ENCODE measurements at regions not wholly inside any gene's neighbourhood (a gene's known extent, or its start where the extent isn't known, plus 50 kb on each side); places are given as distances from the start of the nearest gene placed in this dataset.

DNA sequence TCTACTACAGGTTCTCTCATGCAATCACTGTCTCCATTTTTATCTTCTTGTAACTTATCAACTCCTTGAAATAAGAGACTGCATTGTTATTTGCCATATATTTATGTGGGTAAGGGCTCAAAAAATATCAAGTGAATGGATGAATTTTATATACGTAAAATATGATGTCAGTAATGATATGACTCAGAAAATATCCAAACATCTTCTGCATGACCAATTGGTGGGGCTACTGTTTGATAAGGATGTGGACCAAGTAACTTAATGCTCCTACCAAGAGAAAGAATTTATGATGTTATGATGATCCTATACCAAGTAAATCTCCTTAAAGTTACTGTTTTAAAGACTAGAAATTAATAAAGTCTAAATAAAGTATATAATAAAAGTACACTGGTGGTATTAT lies 103.7 kb downstream of the OGFRL1 start:
- no peak overlapping the region for H2BK5ac ChIP-seq (ENCODE audit: low read depth, low read length, poor library complexity)
- no peak overlapping the region for H3K4me3 ChIP-seq (ENCODE audit: low read depth, low read length)
- H4K8ac ChIP-seq (ENCODE audit: low read depth, low read length): no peak overlapping the region
- H3K27me3 ChIP-seq (ENCODE audit: insufficient read depth, low read length): no peaks in the 10 kb centered on the region
- H3K9me3 ChIP-seq (ENCODE audit: insufficient read depth, low read depth, low read length): no peaks in the 10 kb centered on the region
- no peak overlapping the region for H3K18ac ChIP-seq (ENCODE audit: low read length)
- H3K79me2 ChIP-seq (ENCODE audit: control insufficient read depth, insufficient read depth, low read length, poor library complexity): no peaks in the 10 kb centered on the region
- H3K9ac ChIP-seq (ENCODE audit: low read length): no peak overlapping the region
- H4K91ac ChIP-seq (ENCODE audit: low read depth, low read length): no peak overlapping the region
- H3K79me1 ChIP-seq (ENCODE audit: low read length): no peaks in the 10 kb centered on the region
- H2BK120ac ChIP-seq (ENCODE audit: insufficient read depth, low read length, poor library complexity): no peak overlapping the region
- H2AFZ ChIP-seq (ENCODE audit: insufficient read depth, low read length, poor library complexity): no peak overlapping the region
- no peak overlapping the region for H3K4me2 ChIP-seq (ENCODE audit: low read length)
- no peak overlapping the region for H4K12ac ChIP-seq (ENCODE audit: low read depth, low read length)
- H3K36me3 ChIP-seq (ENCODE audit: control insufficient read depth in 1 of 2, insufficient read depth in 2 of 2, low read length in 2 of 2): peaks cover 1 to 7% of the 10 kb centered on the region in 2 experiments
- no peak overlapping the region for H2BK12ac ChIP-seq (ENCODE audit: low read length)
- no peak for DNase-seq
- H2AK5ac ChIP-seq (ENCODE audit: low read length): no peak overlapping the region
- no CpG with 5 or more reads among the region's 1 CpG for whole genome bisulfite sequencing (ENCODE audit: extremely low coverage, insufficient coverage, insufficient read length)
- peaks cover 2% of the 10 kb centered on the region in 2 experiments for H3K4me1 ChIP-seq (ENCODE audit: control insufficient read depth in 1 of 2, insufficient read depth in 2 of 2, low read length in 2 of 2)
- H3K4ac ChIP-seq (ENCODE audit: low read depth, low read length): no peak overlapping the region
- H3K14ac ChIP-seq (ENCODE audit: low read length): no peak overlapping the region
- H3K23ac ChIP-seq (ENCODE audit: low read length): no peak overlapping the region
- H3K27ac ChIP-seq (ENCODE audit: low read depth, low read length): no peak overlapping the region

DNA sequence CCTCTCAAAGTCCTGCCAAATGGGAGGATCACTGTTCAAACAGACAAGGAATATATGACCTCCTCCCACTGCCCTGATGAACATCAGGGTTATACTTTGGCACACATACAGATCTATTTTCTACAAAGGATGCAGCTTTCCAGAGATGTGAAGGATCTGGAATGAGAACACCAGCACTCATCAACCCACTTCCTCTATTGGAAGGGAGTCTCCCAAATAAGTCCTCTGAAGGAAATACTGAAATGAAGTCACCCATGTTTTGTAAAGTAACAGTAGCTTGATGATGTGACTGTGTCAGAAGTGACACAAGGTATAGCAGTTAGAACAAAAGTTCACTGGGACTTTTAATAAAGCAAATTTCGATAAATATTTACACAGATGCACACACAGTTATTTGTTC lies 104.9 kb downstream of the OGFRL1 start:
- peaks cover 2% of the 10 kb centered on the region in 2 experiments for H3K4me1 ChIP-seq (ENCODE audit: control insufficient read depth in 1 of 2, insufficient read depth in 2 of 2, low read length in 2 of 2)
- no peak overlapping the region for H2BK120ac ChIP-seq (ENCODE audit: insufficient read depth, low read length, poor library complexity)
- H2BK5ac ChIP-seq (ENCODE audit: low read depth, low read length, poor library complexity): no peak overlapping the region
- no peak overlapping the region for H2BK12ac ChIP-seq (ENCODE audit: low read length)
- no peak overlapping the region for H4K12ac ChIP-seq (ENCODE audit: low read depth, low read length)
- H3K18ac ChIP-seq (ENCODE audit: low read length): no peak overlapping the region
- H3K23ac ChIP-seq (ENCODE audit: low read length): no peak overlapping the region
- peaks cover 1 to 10% of the 10 kb centered on the region in 2 experiments for H3K36me3 ChIP-seq (ENCODE audit: control insufficient read depth in 1 of 2, insufficient read depth in 2 of 2, low read length in 2 of 2)
- H3K14ac ChIP-seq (ENCODE audit: low read length): no peak overlapping the region
- no peak overlapping the region for H2AK5ac ChIP-seq (ENCODE audit: low read length)
- no peak overlapping the region for H3K4me3 ChIP-seq (ENCODE audit: low read depth, low read length)
- no peak overlapping the region for H3K27ac ChIP-seq (ENCODE audit: low read depth, low read length)
- H3K9ac ChIP-seq (ENCODE audit: low read length): no peak overlapping the region
- no CpG with 5 or more reads among the region's 1 CpG for WGBS (ENCODE audit: extremely low coverage, insufficient coverage, insufficient read length)
- no peak overlapping the region for H4K91ac ChIP-seq (ENCODE audit: low read depth, low read length)
- H3K4me2 ChIP-seq (ENCODE audit: low read length): no peak overlapping the region
- H3K9me3 ChIP-seq (ENCODE audit: insufficient read depth, low read depth, low read length): no peaks in the 10 kb centered on the region
- no peaks in the 10 kb centered on the region for H3K79me1 ChIP-seq (ENCODE audit: low read length)
- no peak for DNase-seq
- no peak overlapping the region for H2AFZ ChIP-seq (ENCODE audit: insufficient read depth, low read length, poor library complexity)
- H4K8ac ChIP-seq (ENCODE audit: low read depth, low read length): no peak overlapping the region
- no peaks in the 10 kb centered on the region for H3K27me3 ChIP-seq (ENCODE audit: insufficient read depth, low read length)
- no peak overlapping the region for H3K4ac ChIP-seq (ENCODE audit: low read depth, low read length)
- H3K79me2 ChIP-seq (ENCODE audit: control insufficient read depth, insufficient read depth, low read length, poor library complexity): no peaks in the 10 kb centered on the region

DNA sequence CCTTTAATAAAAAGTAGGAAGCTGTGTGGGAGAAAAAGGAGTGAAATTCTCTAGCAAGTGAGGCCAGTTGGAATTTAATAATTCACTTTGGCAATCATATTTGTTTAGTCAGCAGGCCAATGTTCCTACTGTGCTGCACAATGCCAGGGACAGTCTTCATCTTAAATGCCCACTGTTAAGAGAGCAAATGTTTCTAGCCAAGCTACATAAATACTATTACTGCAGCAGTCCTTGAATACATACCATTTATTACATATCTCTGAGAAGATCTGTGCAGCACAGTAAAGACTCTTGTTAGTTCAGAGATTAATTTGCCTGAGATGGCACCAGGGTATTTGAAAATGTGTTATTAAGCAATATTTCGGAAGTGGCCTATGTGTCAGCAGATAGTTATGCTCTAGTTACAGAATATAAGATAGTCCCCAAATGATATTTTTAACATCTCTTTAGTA lies 105.4 kb downstream of the OGFRL1 start:
- no CpG with 5 or more reads among the region's 1 CpG for WGBS (ENCODE audit: extremely low coverage, insufficient coverage, insufficient read length)
- H3K79me2 ChIP-seq (ENCODE audit: control insufficient read depth, insufficient read depth, low read length, poor library complexity): no peaks in the 10 kb centered on the region
- no peak overlapping the region for H4K12ac ChIP-seq (ENCODE audit: low read depth, low read length)
- H3K27me3 ChIP-seq (ENCODE audit: insufficient read depth, low read length): no peaks in the 10 kb centered on the region
- H3K4me2 ChIP-seq (ENCODE audit: low read length): no peak overlapping the region
- H2AFZ ChIP-seq (ENCODE audit: insufficient read depth, low read length, poor library complexity): no peak overlapping the region
- no peaks in the 10 kb centered on the region for H3K79me1 ChIP-seq (ENCODE audit: low read length)
- H2AK5ac ChIP-seq (ENCODE audit: low read length): no peak overlapping the region
- H3K4me3 ChIP-seq (ENCODE audit: low read depth, low read length): no peak overlapping the region
- no peaks in the 10 kb centered on the region for H3K9me3 ChIP-seq (ENCODE audit: insufficient read depth, low read depth, low read length)
- H2BK5ac ChIP-seq (ENCODE audit: low read depth, low read length, poor library complexity): no peak overlapping the region
- peaks cover 1 to 10% of the 10 kb centered on the region in 2 experiments for H3K36me3 ChIP-seq (ENCODE audit: control insufficient read depth in 1 of 2, insufficient read depth in 2 of 2, low read length in 2 of 2)
- peaks cover 2% of the 10 kb centered on the region in 2 experiments for H3K4me1 ChIP-seq (ENCODE audit: control insufficient read depth in 1 of 2, insufficient read depth in 2 of 2, low read length in 2 of 2)
- no peak overlapping the region for H3K18ac ChIP-seq (ENCODE audit: low read length)
- no peak overlapping the region for H3K14ac ChIP-seq (ENCODE audit: low read length)
- DNase-seq: peak; percentile 19 to 67
- H3K4ac ChIP-seq (ENCODE audit: low read depth, low read length): no peak overlapping the region
- H3K23ac ChIP-seq (ENCODE audit: low read length): no peak overlapping the region
- no peak overlapping the region for H4K8ac ChIP-seq (ENCODE audit: low read depth, low read length)
- H3K9ac ChIP-seq (ENCODE audit: low read length): no peak overlapping the region
- H4K91ac ChIP-seq (ENCODE audit: low read depth, low read length): no peak overlapping the region
- no peak overlapping the region for H2BK12ac ChIP-seq (ENCODE audit: low read length)
- no peak overlapping the region for H2BK120ac ChIP-seq (ENCODE audit: insufficient read depth, low read length, poor library complexity)
- H3K27ac ChIP-seq (ENCODE audit: low read depth, low read length): no peak overlapping the region

DNA sequence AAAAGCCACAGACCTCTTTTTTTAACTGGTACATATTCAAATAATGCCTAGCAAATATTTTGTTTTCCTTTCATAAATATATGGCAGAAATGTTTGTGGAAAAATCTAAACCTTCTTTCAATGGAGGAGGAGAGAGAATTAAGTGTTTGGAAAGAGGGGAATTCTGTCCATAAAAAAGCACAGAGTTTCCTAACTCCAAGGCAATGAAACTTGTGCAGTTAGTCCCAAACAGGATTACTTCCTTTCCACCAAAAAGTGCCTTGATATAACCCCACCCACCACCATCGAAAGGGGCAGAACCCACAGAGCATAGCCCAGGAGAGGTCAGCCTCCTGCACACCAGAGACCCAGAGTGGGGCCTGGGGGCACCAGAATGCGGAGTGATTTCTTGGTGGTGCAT lies 106.3 kb downstream of the OGFRL1 start:
- H3K27me3 ChIP-seq (ENCODE audit: insufficient read depth, low read length): no peaks in the 10 kb centered on the region
- H3K4me3 ChIP-seq (ENCODE audit: low read depth, low read length): no peak overlapping the region
- H2AK5ac ChIP-seq (ENCODE audit: low read length): no peak overlapping the region
- H3K27ac ChIP-seq (ENCODE audit: low read depth, low read length): no peak overlapping the region
- no peak overlapping the region for H3K9ac ChIP-seq (ENCODE audit: low read length)
- no peak overlapping the region for H2BK12ac ChIP-seq (ENCODE audit: low read length)
- no peak overlapping the region for H2AFZ ChIP-seq (ENCODE audit: insufficient read depth, low read length, poor library complexity)
- DNase-seq: no peak
- H3K9me3 ChIP-seq (ENCODE audit: insufficient read depth, low read depth, low read length): no peaks in the 10 kb centered on the region
- H3K14ac ChIP-seq (ENCODE audit: low read length): no peak overlapping the region
- H4K91ac ChIP-seq (ENCODE audit: low read depth, low read length): no peak overlapping the region
- no CpG with 5 or more reads among the region's 2 CpGs for WGBS (ENCODE audit: extremely low coverage, insufficient coverage, insufficient read length)
- H3K4me2 ChIP-seq (ENCODE audit: low read length): no peak overlapping the region
- H3K4me1 ChIP-seq (ENCODE audit: control insufficient read depth in 1 of 2, insufficient read depth in 2 of 2, low read length in 2 of 2): peaks cover 2% of the 10 kb centered on the region in 2 experiments
- no peak overlapping the region for H2BK5ac ChIP-seq (ENCODE audit: low read depth, low read length, poor library complexity)
- no peak overlapping the region for H2BK120ac ChIP-seq (ENCODE audit: insufficient read depth, low read length, poor library complexity)
- no peak overlapping the region for H3K4ac ChIP-seq (ENCODE audit: low read depth, low read length)
- peaks cover 1 to 10% of the 10 kb centered on the region in 2 experiments for H3K36me3 ChIP-seq (ENCODE audit: control insufficient read depth in 1 of 2, insufficient read depth in 2 of 2, low read length in 2 of 2)
- no peak overlapping the region for H3K18ac ChIP-seq (ENCODE audit: low read length)
- H4K12ac ChIP-seq (ENCODE audit: low read depth, low read length): peak overlapping the region; percentile 54
- H4K8ac ChIP-seq (ENCODE audit: low read depth, low read length): peak overlapping the region; percentile 28
- no peaks in the 10 kb centered on the region for H3K79me2 ChIP-seq (ENCODE audit: control insufficient read depth, insufficient read depth, low read length, poor library complexity)
- no peaks in the 10 kb centered on the region for H3K79me1 ChIP-seq (ENCODE audit: low read length)
- H3K23ac ChIP-seq (ENCODE audit: low read length): no peak overlapping the region
